HCT116 (cell line): ENCODE measurements at regions not wholly inside any gene's neighbourhood (a gene's known extent, or its start where the extent isn't known, plus 50 kb on each side); places are given as distances from the start of the nearest gene placed in this dataset.

Experiments used
- CBX3 ChIP-seq: IDR thresholded peaks from 2 replicates; pipeline ENCODE4 v1.6.1; 2012; ENCODE audit warnings: low read depth
- CTCF ChIP-seq, 3 experiments: fragments of 200-600 bp in 1 of 3; sonication (generic) in 1 of 3; IDR thresholded peaks in 2 of 3; conservative IDR thresholded peaks in 1 of 3; 2 replicates each; pipeline ENCODE4 v1.5.1; 2012 to 2017; ENCODE audit warnings: low read depth in 2 of 3, low read length in 2 of 3, antibody characterized with exemption in 1 of 3, borderline replicate concordance in 1 of 3, control low read depth in 1 of 3, mild to moderate bottlenecking in 1 of 3, mixed read lengths in 1 of 3, mixed run types in 1 of 3, moderate library complexity in 1 of 3; ENCODE audit not compliant: insufficient read depth in 1 of 3
- EGR1 ChIP-seq: IDR thresholded peaks from 2 replicates; pipeline ENCODE4 v1.6.1; 2012; ENCODE audit warnings: low read depth
- EZH2 ChIP-seq: fragments of 200-600 bp; sonication (generic); IDR thresholded peaks from 2 replicates; pipeline ENCODE4 v1.6.1; 2017; ENCODE audit warnings: antibody characterized with exemption, mixed run types
- EZH2phosphoT487 ChIP-seq: fragments of 200-600 bp; IDR thresholded peaks from 2 replicates; pipeline ENCODE4 v1.6.1; 2018; ENCODE audit warnings: antibody characterized with exemption, borderline replicate concordance
- POLR2A ChIP-seq: IDR thresholded peaks from 2 replicates; pipeline ENCODE4 v1.7.0; 2011; ENCODE audit warnings: borderline replicate concordance; ENCODE audit not compliant: insufficient read depth, insufficient read length; ENCODE audit errors: extremely low read depth
- POLR2AphosphoS5 ChIP-seq: IDR thresholded peaks from 2 replicates; pipeline ENCODE4 v1.6.1; 2011; ENCODE audit warnings: mild to moderate bottlenecking, low read depth, low read length, moderate library complexity
- SIN3A ChIP-seq: IDR thresholded peaks from 2 replicates; pipeline ENCODE4 v1.6.1; 2012; ENCODE audit warnings: low read depth
- YY1 ChIP-seq: IDR thresholded peaks from 2 replicates; pipeline ENCODE4 v1.6.1; 2011; ENCODE audit warnings: low read length, low read depth, moderate library complexity, mild to moderate bottlenecking; ENCODE audit not compliant: insufficient replicate concordance; ENCODE audit errors: extremely low read depth
- TF ChIP-seq, protein P1 (sequence below): IDR thresholded peaks from 2 replicates; pipeline ENCODE4 v1.6.1; 2012
- TF ChIP-seq, protein P2 (sequence below): IDR thresholded peaks from 2 replicates; pipeline ENCODE4 v1.6.1; 2012

GRCh38 chr2:71991397-71991796, 156.3 kb downstream of the CYP26B1 start:
- TF ChIP-seq POLR2A (no peak), CTCF (IDR thresholded peaks at IDR 0.05 in 2 of 3, conservative IDR thresholded peaks at IDR 0.05 in 1 of 3; ENCODE audit: borderline replicate concordance in 1 of 3, insufficient read depth in 1 of 3, low read depth in 2 of 3, low read length in 2 of 3) (no peak), SIN3A (no peak), EGR1 (no peak), EZH2phosphoT487 (no peak), POLR2AphosphoS5 (no peak), CBX3 (no peak), YY1 (no peak), EZH2 (no peak)
- TF ChIP-seq, protein P1, sequence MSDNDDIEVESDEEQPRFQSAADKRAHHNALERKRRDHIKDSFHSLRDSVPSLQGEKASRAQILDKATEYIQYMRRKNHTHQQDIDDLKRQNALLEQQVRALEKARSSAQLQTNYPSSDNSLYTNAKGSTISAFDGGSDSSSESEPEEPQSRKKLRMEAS = no peak
- TF ChIP-seq, protein P2, sequence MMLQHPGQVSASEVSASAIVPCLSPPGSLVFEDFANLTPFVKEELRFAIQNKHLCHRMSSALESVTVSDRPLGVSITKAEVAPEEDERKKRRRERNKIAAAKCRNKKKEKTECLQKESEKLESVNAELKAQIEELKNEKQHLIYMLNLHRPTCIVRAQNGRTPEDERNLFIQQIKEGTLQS = no peak
